ENCODE measurements at regions not wholly inside any gene's neighbourhood (a gene's known extent, or its start where the extent isn't known, plus 50 kb on each side); places are given as distances from the start of the nearest gene placed in this dataset.

DNA sequence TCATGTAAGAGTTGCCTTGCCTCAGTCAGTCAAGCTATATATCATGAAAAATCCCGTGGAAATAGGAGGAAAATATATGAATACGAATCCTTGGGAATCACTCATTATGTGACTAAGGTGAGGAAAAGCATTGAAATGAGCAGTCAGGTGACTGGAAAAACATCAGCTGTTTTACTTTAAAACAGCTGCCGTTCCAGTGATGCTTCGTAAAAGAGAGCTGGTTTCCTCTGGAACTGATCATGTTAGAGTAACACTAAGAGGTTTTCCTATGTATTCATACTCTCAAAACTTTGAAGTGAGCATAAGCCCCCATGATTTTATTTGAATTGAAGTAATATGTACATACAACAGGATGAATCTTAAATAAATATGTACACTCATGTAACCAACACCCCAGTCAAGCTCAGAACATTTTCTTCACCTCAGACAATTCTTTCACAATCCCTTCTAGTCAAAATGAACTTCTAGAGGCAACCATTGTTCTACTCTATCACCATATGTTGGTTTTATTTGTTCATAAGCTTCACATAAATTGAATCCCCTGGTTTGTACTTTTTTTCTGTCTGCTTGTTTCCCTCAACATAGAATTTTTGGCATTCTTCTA lies 107.7 kb downstream of the SLC25A46 start:
- TF ChIP-seq, protein P1, sequence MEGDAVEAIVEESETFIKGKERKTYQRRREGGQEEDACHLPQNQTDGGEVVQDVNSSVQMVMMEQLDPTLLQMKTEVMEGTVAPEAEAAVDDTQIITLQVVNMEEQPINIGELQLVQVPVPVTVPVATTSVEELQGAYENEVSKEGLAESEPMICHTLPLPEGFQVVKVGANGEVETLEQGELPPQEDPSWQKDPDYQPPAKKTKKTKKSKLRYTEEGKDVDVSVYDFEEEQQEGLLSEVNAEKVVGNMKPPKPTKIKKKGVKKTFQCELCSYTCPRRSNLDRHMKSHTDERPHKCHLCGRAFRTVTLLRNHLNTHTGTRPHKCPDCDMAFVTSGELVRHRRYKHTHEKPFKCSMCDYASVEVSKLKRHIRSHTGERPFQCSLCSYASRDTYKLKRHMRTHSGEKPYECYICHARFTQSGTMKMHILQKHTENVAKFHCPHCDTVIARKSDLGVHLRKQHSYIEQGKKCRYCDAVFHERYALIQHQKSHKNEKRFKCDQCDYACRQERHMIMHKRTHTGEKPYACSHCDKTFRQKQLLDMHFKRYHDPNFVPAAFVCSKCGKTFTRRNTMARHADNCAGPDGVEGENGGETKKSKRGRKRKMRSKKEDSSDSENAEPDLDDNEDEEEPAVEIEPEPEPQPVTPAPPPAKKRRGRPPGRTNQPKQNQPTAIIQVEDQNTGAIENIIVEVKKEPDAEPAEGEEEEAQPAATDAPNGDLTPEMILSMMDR (IDR thresholded peaks at IDR 0.05): no peak
- H3K27ac ChIP-seq: no peak overlapping the region
- no peak for DNase-seq (ENCODE audit: low spot score)

GRCh38 chr5:110851357-110851756 lies 112.5 kb downstream of the SLC25A46 start:
- no peak for DNase-seq (ENCODE audit: low spot score)
- no peak overlapping the region for H3K4me3 ChIP-seq
- no peak overlapping the region for H3K27ac ChIP-seq
- TF ChIP-seq, protein P1 (IDR thresholded peaks at IDR 0.05): no peak

More for the DNA sequence above, 107.7 kb downstream of the SLC25A46 start:
- H3K4me3 ChIP-seq: no peak overlapping the region

GRCh38 chr5:110852053-110852452 lies 113.2 kb downstream of the SLC25A46 start:
- TF ChIP-seq, protein P1 (IDR thresholded peaks at IDR 0.05): no peak
- no peak overlapping the region for H3K27ac ChIP-seq
- H3K4me3 ChIP-seq: no peak overlapping the region
- no peak for DNase-seq (ENCODE audit: low spot score)

DNA sequence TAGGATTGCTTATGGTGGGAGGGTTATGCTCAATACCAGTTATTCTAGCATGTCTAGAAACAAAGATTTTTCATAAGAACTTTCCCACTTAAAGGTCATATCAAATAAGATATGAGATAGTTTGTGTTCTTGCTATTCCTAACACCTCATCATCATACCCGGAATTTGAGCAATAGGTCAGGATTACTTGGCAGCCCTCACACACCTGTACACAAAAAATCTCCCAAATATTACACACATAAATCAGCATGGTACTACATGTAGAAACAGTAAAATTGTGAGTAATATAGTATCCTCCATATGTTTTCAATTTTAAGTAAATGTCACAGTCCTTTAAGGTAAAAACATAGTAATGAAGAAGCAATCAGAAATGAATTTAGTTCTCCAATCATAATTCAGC lies 113.7 kb downstream of the SLC25A46 start:
- DNase-seq (ENCODE audit: low spot score): no peak
- no peak overlapping the region for H3K27ac ChIP-seq
- TF ChIP-seq, protein P1 (IDR thresholded peaks at IDR 0.05): no peak
- no peak overlapping the region for H3K4me3 ChIP-seq

DNA sequence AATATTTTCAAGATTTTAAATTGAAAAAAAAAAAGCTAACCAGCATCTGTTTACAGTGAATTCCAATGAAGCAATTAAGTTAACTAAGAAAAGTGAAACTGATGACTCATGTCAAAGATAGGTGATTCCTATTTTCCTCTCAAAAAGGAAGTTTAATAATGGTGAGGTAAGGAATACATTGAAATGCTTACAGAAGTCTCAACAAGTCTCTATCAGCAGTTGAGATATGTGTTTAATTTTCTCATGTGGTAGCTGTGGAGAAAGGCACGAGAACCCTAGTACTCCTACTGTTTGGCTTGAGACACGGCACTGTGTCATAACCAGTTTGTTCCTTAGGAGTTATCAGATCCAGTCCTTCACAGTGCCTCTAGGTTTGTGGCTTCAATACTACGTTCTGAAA lies 114.5 kb downstream of the SLC25A46 start:
- TF ChIP-seq, protein P1 (IDR thresholded peaks at IDR 0.05): no peak
- Histone ChIP-seq H3K27ac (no peak overlapping the region), H3K4me3 (no peak overlapping the region)
- no peak for DNase-seq (ENCODE audit: low spot score)

DNA sequence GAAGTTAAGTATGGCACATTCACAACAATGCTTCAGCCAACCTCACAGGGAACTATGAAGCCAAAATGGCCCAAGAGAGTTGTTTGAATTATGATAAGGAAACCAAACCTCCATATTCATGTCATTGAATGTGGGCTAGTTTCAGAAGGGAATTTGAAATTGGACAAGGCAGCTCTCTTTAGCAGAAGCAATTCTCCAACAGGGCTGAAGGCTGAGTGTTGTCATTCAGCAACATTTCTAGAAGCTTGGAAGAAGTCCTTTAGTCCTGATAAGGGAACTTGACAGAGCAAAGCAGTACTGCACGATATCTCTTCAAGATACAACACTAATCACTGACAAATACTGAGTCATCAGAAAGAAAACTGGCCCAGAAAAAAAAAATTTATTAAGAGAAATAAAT lies 115.4 kb downstream of the SLC25A46 start:
- no peak overlapping the region for H3K27ac ChIP-seq
- DNase-seq (ENCODE audit: low spot score): no peak
- H3K4me3 ChIP-seq: no peak overlapping the region
- TF ChIP-seq, protein P1 (IDR thresholded peaks at IDR 0.05): no peak

DNA sequence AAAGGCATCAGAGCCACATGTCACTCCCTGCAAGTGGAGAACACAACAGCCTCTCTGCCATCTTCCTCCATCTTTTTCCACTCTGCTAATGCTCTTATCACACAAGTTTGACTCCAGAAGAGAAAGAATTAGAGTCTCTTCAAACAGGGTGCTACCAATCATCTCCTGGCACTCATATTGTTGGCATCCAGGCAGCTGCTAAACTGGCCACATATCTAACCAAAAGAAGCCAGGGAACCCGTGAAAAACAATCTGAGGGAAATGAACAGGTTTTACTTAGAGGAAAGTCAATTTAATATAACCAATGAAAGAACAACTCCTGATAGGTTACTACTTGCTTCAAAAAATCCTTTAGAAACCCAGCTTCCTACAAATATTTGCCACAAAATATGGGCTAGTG lies 117.2 kb downstream of the SLC25A46 start:
- TF ChIP-seq, protein P1 (IDR thresholded peaks at IDR 0.05): no peak
- H3K4me3 ChIP-seq: no peak overlapping the region
- no peak for DNase-seq (ENCODE audit: low spot score)
- H3K27ac ChIP-seq: no peak overlapping the region

All from coronary artery (tissue), 2 donors.